ENCODE measurements at regions not wholly inside any gene's neighbourhood (a gene's known extent, or its start where the extent isn't known, plus 50 kb on each side); places are given as distances from the start of the nearest gene placed in this dataset.
"Not testable (repeated sequence)": the region's sequence is repeated elsewhere in the genome, so short reads cannot be mapped to it uniquely, and the experiment has no call there.

DNA sequence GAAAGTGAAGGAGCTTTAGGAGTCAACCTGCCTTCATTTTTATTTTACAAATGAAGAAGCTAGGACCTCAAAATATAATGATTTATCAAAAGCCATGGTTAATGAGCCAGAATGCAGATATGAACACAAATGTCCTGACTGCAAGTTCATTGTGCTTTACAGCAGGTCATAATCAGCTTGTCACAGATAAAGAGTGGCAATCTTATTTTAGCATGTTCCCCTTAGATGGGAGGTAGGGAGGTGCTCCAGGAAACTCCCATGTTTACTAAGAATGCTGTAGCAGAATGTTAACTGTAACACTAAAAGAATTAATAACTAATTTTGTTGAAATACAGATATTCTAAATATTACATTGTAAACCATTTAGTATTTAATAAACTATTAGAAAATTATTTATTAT is 165.0 kb upstream of the FOLH1 start:
- TF ChIP-seq, protein P1, sequence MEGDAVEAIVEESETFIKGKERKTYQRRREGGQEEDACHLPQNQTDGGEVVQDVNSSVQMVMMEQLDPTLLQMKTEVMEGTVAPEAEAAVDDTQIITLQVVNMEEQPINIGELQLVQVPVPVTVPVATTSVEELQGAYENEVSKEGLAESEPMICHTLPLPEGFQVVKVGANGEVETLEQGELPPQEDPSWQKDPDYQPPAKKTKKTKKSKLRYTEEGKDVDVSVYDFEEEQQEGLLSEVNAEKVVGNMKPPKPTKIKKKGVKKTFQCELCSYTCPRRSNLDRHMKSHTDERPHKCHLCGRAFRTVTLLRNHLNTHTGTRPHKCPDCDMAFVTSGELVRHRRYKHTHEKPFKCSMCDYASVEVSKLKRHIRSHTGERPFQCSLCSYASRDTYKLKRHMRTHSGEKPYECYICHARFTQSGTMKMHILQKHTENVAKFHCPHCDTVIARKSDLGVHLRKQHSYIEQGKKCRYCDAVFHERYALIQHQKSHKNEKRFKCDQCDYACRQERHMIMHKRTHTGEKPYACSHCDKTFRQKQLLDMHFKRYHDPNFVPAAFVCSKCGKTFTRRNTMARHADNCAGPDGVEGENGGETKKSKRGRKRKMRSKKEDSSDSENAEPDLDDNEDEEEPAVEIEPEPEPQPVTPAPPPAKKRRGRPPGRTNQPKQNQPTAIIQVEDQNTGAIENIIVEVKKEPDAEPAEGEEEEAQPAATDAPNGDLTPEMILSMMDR (conservative IDR thresholded peaks at IDR 0.05): not testable (repeated sequence)
- not testable (repeated sequence) for TF ChIP-seq ZFX (IDR thresholded peaks at IDR 0.05)
